HG03442 (cell line): ENCODE measurements at regions not wholly inside any gene's neighbourhood (a gene's known extent, or its start where the extent isn't known, plus 50 kb on each side); places are given as distances from the start of the nearest gene placed in this dataset.

Source experiments
- ATAC-seq: cut with Tn5 transposase; IDR thresholded peaks from one replicate; pipeline ENCODE4 v1.9.1; 2021; ENCODE audit warnings: mild to moderate bottlenecking, moderate library complexity; ENCODE audit not compliant: unreplicated experiment

DNA sequence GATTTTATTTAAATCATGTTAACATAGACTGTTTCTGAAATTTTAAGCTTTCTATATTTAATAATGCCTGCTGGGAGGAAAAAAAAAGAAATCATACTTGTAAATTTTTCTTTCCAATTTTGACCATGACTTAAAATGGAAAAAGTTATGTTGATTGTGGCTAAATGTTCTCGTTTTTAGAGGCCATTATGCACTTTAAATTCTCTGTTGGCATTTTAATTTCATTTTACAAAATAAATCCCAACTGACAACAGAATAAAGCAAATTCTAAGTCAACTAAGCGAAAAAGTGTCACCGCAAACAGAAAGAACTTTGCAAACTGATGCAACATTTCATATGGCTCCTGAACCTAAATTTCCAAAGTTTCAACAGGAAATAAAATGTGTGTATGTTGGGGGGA, 74.8 kb upstream of the G2E3 start:
- no peak for ATAC-seq

DNA sequence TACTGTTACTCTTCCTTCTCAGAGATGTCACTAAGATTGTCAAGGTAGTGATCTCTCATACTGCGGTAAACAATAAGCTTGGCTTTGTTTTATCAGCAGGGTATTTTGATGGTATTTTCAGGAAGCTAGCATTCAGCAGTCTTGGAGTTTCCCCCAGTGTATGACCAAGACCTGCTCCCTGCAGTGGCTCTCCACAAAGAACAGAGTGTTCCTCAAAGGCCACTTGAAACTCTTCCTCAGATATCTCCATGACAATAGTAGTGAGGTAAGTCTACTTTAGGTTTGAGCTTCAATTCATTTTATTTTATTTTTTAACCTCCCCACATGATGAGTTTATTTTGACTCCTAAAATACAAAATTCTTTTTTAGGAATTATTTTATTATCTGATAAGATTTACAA, 74.0 kb upstream of the G2E3 start:
- ATAC-seq = no peak

DNA sequence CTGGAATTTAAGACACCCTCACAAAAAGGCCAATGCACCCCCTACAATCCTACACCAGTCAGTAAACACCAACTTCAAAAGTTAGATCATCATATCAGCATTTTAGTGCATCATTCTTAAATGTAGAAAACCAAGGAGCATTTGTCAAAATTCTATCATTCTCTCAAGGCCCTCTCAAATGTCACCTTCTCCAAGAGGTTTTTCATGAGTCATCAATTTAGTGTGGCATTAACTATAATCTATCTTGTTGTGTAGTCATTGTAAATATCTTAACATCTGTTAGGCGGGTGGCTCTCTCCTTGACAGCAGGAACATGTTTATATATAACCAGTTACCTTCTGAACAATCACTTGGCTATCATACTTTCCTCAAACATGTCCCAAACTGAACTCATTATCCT, 62.1 kb upstream of the G2E3 start:
- ATAC-seq = no peak

DNA sequence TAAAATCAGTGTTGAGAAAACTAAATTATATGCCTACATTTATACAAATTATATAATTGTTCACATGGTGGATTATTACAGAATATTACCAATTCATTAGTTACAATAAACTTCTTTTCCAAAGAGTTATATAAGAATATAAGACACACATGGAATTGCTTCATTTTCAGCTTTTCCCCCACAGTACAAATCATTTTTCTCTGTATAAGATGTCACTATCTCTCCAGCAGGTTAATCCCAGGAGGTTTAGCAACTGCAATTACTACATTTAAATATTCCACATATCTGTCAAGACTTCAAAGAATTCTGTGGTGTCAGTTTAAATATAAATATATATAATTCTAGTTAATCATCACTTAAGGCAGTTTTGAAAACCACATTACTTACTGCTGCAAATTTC, 59.6 kb upstream of the G2E3 start:
- no peak for ATAC-seq

DNA sequence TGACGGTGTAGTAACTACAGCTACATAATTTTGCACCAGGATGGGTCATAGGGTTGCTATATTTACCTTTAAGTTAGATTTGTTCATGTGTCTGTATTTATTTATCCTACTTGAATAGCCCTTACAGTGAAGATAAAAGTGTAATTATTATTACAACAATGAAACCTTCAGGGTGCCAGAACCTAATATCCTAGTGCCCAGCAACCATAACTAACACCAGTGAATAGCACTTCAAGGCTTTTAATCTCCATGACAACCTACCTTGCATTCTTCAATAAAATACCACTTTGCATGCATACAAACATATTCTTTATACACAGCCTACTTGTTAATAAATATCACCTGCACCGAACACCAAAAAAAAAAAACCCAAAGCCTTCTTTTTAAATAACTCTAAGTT, 58.7 kb upstream of the G2E3 start:
- no peak for ATAC-seq

DNA sequence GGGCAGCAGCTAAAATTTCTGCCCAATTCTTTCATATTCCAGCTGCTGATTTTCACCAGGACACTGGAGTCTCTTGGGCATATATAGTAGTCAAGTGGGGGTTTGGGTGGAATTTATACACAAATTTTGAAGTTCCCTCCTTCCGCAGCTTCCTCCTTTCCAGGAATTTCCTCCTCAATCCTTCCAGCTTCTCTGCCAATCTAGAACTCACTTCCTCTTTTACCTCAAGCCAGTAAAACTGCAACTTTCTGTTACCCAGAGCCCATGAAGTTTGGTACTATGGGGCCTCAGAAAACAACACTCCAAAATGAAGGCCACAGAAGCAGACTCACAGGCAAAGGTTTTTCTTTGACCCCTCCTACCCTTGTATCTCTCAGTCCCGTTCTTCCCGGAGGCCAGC, 51.7 kb upstream of the G2E3 start:
- ATAC-seq = no peak
